ENCODE measurements at regions not wholly inside any gene's neighbourhood (a gene's known extent, or its start where the extent isn't known, plus 50 kb on each side); places are given as distances from the start of the nearest gene placed in this dataset.

DNA sequence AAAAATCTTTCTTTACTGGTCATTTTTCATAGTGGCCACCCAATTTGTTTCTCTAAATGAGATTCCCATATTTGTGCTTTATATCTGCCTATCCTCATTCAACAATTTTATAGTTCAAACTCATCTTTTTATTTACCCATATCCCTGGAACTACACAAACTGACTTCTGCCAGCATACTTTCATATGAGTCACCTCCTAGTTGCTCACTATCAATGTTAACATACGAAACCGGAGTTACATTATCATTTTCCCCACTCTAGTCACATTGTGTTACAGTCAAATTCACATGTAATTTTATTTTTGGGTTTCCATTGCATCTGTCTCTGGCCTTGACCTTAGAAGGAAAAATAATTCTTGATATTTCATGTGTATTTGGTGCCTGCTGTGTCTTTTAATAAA, 499.4 kb downstream of the MAFB start:
- no peaks in the 10 kb centered on the region for H3K9me3 ChIP-seq (ENCODE audit: insufficient read depth, low read depth)
- ChIA-PET CTCF (no interaction called here), POLR2A (ENCODE audit: unreplicated experiment) (no interaction called here)
- no peaks in the 10 kb centered on the region for H3K36me3 ChIP-seq (ENCODE audit: low read depth)
- no peaks in the 10 kb centered on the region for H3K27me3 ChIP-seq (ENCODE audit: insufficient read depth, low read depth)
- TF ChIP-seq, protein P1, sequence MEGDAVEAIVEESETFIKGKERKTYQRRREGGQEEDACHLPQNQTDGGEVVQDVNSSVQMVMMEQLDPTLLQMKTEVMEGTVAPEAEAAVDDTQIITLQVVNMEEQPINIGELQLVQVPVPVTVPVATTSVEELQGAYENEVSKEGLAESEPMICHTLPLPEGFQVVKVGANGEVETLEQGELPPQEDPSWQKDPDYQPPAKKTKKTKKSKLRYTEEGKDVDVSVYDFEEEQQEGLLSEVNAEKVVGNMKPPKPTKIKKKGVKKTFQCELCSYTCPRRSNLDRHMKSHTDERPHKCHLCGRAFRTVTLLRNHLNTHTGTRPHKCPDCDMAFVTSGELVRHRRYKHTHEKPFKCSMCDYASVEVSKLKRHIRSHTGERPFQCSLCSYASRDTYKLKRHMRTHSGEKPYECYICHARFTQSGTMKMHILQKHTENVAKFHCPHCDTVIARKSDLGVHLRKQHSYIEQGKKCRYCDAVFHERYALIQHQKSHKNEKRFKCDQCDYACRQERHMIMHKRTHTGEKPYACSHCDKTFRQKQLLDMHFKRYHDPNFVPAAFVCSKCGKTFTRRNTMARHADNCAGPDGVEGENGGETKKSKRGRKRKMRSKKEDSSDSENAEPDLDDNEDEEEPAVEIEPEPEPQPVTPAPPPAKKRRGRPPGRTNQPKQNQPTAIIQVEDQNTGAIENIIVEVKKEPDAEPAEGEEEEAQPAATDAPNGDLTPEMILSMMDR (conservative IDR thresholded peaks at IDR 0.05): no peak
- TF ChIP-seq EZH2 (IDR thresholded peaks at IDR 0.05; ENCODE audit: low read depth): no peak
- no peaks in the 10 kb centered on the region for H3K4me1 ChIP-seq (replicated peaks; ENCODE audit: insufficient read depth)
- no peak overlapping the region for H3K4me2 ChIP-seq
- no TSS peak for BruUV-seq (replicated peaks)
- no peaks in the 10 kb centered on the region for H3K79me2 ChIP-seq (ENCODE audit: low read depth)
- no peak overlapping the region for H2AFZ ChIP-seq
- H4K20me1 ChIP-seq (ENCODE audit: insufficient read depth): no peaks in the 10 kb centered on the region
- H3F3A ChIP-seq (ENCODE audit: insufficient read depth, low read depth): no peaks in the 10 kb centered on the region
- intact Hi-C loops (cut with micrococcal nuclease; ENCODE audit: unreplicated experiment): no loop called here
- H3K9me2 ChIP-seq (ENCODE audit: insufficient read depth): no peaks in the 10 kb centered on the region
- no peak for DNase-seq
- H3K27ac ChIP-seq: no peak overlapping the region
- H3K4me3 ChIP-seq: no peak overlapping the region

DNA sequence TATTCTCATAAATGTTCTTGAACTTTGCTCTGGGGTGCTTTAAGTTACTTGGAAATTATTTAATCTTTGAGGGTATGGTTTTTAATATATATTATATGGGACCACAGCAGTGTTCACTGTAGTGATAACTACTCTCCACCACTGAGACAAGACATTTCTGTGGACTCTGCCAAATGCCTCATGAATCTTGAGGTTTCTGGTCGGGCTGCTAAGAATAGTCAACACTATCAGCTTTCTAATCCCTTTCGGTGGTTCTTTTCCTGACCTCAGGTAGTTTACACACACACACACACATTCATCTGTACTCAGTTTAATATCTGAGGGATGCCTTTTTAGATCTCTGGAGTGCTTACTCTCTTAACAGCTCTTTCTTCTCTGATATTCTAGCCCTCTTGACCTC, 500.7 kb downstream of the MAFB start:
- H3F3A ChIP-seq (ENCODE audit: insufficient read depth, low read depth): no peaks in the 10 kb centered on the region
- H3K9me3 ChIP-seq (ENCODE audit: insufficient read depth, low read depth): no peaks in the 10 kb centered on the region
- no peak for DNase-seq
- intact Hi-C loops (cut with micrococcal nuclease; ENCODE audit: unreplicated experiment): no loop called here
- H3K4me1 ChIP-seq (replicated peaks; ENCODE audit: insufficient read depth): no peaks in the 10 kb centered on the region
- H3K4me2 ChIP-seq: no peak overlapping the region
- no peaks in the 10 kb centered on the region for H3K9me2 ChIP-seq (ENCODE audit: insufficient read depth)
- H3K36me3 ChIP-seq (ENCODE audit: low read depth): no peaks in the 10 kb centered on the region
- BruUV-seq (replicated peaks): no TSS peak
- no peak overlapping the region for H3K4me3 ChIP-seq
- no peak for TF ChIP-seq EZH2 (IDR thresholded peaks at IDR 0.05; ENCODE audit: low read depth)
- TF ChIP-seq, protein P1 (conservative IDR thresholded peaks at IDR 0.05): no peak
- ChIA-PET POLR2A (ENCODE audit: unreplicated experiment) (no interaction called here), CTCF (no interaction called here)
- no peaks in the 10 kb centered on the region for H3K27me3 ChIP-seq (ENCODE audit: insufficient read depth, low read depth)
- H3K79me2 ChIP-seq (ENCODE audit: low read depth): no peaks in the 10 kb centered on the region
- no peaks in the 10 kb centered on the region for H4K20me1 ChIP-seq (ENCODE audit: insufficient read depth)
- no peak overlapping the region for H2AFZ ChIP-seq
- no peak overlapping the region for H3K27ac ChIP-seq

DNA sequence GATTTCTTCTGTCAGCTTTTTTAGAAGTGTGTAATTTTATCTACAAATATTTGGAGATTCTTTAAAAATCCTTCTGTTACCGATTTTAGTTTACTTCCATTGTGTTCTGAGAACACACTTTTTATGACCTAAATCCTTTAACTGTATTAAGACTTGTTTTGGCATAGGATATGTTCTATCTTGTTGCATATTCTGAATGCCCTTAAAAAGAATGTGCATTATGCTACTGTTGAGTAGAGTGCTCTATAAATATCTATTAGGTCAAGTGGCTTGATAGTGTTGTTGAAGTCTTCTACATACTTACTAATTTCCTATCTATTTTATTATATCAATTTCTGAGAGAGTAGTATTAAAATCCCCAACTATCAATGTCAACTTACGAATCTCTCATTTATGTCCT, 502.2 kb downstream of the MAFB start:
- Histone ChIP-seq H3K27me3 (ENCODE audit: insufficient read depth, low read depth) (no peaks in the 10 kb centered on the region), H2AFZ (no peak overlapping the region), H3K4me2 (no peak overlapping the region), H3K9me2 (ENCODE audit: insufficient read depth) (no peaks in the 10 kb centered on the region), H4K20me1 (ENCODE audit: insufficient read depth) (no peaks in the 10 kb centered on the region), H3K9me3 (ENCODE audit: insufficient read depth, low read depth) (no peaks in the 10 kb centered on the region), H3F3A (ENCODE audit: insufficient read depth, low read depth) (no peaks in the 10 kb centered on the region), H3K79me2 (ENCODE audit: low read depth) (no peaks in the 10 kb centered on the region), H3K4me3 (no peak overlapping the region), H3K4me1 (replicated peaks; ENCODE audit: insufficient read depth) (no peaks in the 10 kb centered on the region), H3K36me3 (ENCODE audit: low read depth) (no peaks in the 10 kb centered on the region), H3K27ac (no peak overlapping the region)
- ChIA-PET POLR2A (ENCODE audit: unreplicated experiment) (no interaction called here), CTCF (no interaction called here)
- BruUV-seq (replicated peaks): no TSS peak
- TF ChIP-seq, protein P1 (conservative IDR thresholded peaks at IDR 0.05): no peak
- no peak for TF ChIP-seq EZH2 (IDR thresholded peaks at IDR 0.05; ENCODE audit: low read depth)
- intact Hi-C loops (cut with micrococcal nuclease; ENCODE audit: unreplicated experiment): no loop called here
- DNase-seq: no peak
